GM12873 (cell line): ENCODE measurements at regions not wholly inside any gene's neighbourhood (a gene's known extent, or its start where the extent isn't known, plus 50 kb on each side); places are given as distances from the start of the nearest gene placed in this dataset.

ENCODE experiments used
- CTCF ChIP-seq: IDR thresholded peaks from 2 replicates; pipeline ENCODE4 v1.5.1; 2012; ENCODE audit warnings: low read depth, mild to moderate bottlenecking, moderate library complexity, low read length, control low read depth; ENCODE audit not compliant: insufficient read depth; ENCODE audit errors: missing control alignments

GRCh38 chr6:4565301-4566250, 210.6 kb upstream of the CDYL start:
- TF ChIP-seq CTCF: no peak

GRCh38 chr6:4564801-4565271, 211.4 kb upstream of the CDYL start:
- no peak for TF ChIP-seq CTCF

GRCh38 chr6:4563877-4564276, 212.3 kb upstream of the CDYL start:
- TF ChIP-seq CTCF: no peak

GRCh38 chr6:4563156-4563555, 213.0 kb upstream of the CDYL start:
- TF ChIP-seq CTCF: no peak

GRCh38 chr6:4561773-4562400, 214.3 kb upstream of the CDYL start:
- TF ChIP-seq CTCF: no peak

GRCh38 chr6:4561078-4561435, 215.1 kb upstream of the CDYL start:
- TF ChIP-seq CTCF: no peak
